ENCODE measurements at regions not wholly inside any gene's neighbourhood (a gene's known extent, or its start where the extent isn't known, plus 50 kb on each side); places are given as distances from the start of the nearest gene placed in this dataset.

GRCh38 chr22:44611880-44612496, 90.0 kb upstream of the PRR5 start:
- no peak for DNase-seq

- no peak for DNase-seq
Observed at GRCh38 chr22:44610071-44610470, 91.9 kb upstream of the PRR5 start.

- DNase-seq = no peak
Observed at GRCh38 chr22:44609400-44609988, 92.5 kb upstream of the PRR5 start.

GRCh38 chr22:44608597-44609399, 93.2 kb upstream of the PRR5 start:
- DNase-seq = no peak

GRCh38 chr22:44606126-44606525, 95.9 kb upstream of the PRR5 start:
- no peak for DNase-seq

- no peak for DNase-seq
Observed at GRCh38 chr22:44605486-44605885, 96.5 kb upstream of the PRR5 start.

GRCh38 chr22:44604991-44605390, 97.0 kb upstream of the PRR5 start:
- DNase-seq = no peak

- no peak for DNase-seq
Observed at GRCh38 chr22:44604455-44604854, 97.5 kb upstream of the PRR5 start.

- DNase-seq = no peak
Observed at GRCh38 chr22:44603767-44604166, 98.2 kb upstream of the PRR5 start.

GRCh38 chr22:44601725-44602124, 100.3 kb upstream of the PRR5 start:
- DNase-seq = no peak

- DNase-seq = no peak
Observed at GRCh38 chr22:44601189-44601588, 100.8 kb upstream of the PRR5 start.

GRCh38 chr22:44600207-44600785, 101.7 kb upstream of the PRR5 start:
- DNase-seq = no peak

GRCh38 chr22:44599500-44600140, 101.6 kb upstream of the RTL6 start:
- DNase-seq = no peak

- DNase-seq = no peak
Observed at GRCh38 chr22:44599084-44599483, 101.1 kb upstream of the RTL6 start.

- peak; percentile 57 for DNase-seq
Observed at GRCh38 chr22:44597616-44598015, 99.6 kb upstream of the RTL6 start.

GRCh38 chr22:44596396-44597125, 98.5 kb upstream of the RTL6 start:
- DNase-seq = no peak

GRCh38 chr22:44595841-44596341, 97.9 kb upstream of the RTL6 start:
- DNase-seq = peak; percentile 49

GRCh38 chr22:44594951-44595350, 96.9 kb upstream of the RTL6 start:
- no peak for DNase-seq

GRCh38 chr22:44592824-44593148, 94.8 kb upstream of the RTL6 start:
- DNase-seq = no peak

- no peak for DNase-seq
Observed at GRCh38 chr22:44592126-44592823, 94.2 kb upstream of the RTL6 start.

- DNase-seq = no peak
Observed at GRCh38 chr22:44591146-44591790, 93.2 kb upstream of the RTL6 start.

Data from NCI-H510A treated with DMSO at 0.1 percent for 48 hours (cell line).